Heart left ventricle (tissue), 16 donors: ENCODE measurements at regions not wholly inside any gene's neighbourhood (a gene's known extent, or its start where the extent isn't known, plus 50 kb on each side); places are given as distances from the start of the nearest gene placed in this dataset.

Source experiments
- ATAC-seq, 4 donors: fragments of 200-7000 bp; cut with Tn5 transposase; one replicate each; pipeline ENCODE4 v1.9.1; 2020 to 2022; ENCODE audit warnings: moderate library complexity in 4 of 4, mild to moderate bottlenecking in 3 of 4, moderate number of reproducible peaks in 1 of 4
- DNase-seq, 5 donors: peaks; one replicate each; pipeline ENCODE4 v3.0.0-alpha.2; 2020
- H3K27ac ChIP-seq, 12 donors: fragments of 200-600 bp; sonication (generic) in 4 of 12; one replicate each; pipeline versions ENCODE4 v1.5.0 to v1.8.0; 2016 to 2022; ENCODE audit warnings: mild to moderate bottlenecking in 2 of 12
- H3K27me3 ChIP-seq, 9 donors: fragments of 200-600 bp; sonication (generic) in 2 of 9; one replicate each; pipeline versions ENCODE4 v1.5.1 to v1.8.0; 2016 to 2022; ENCODE audit warnings: mild to moderate bottlenecking in 3 of 9
- H3K36me3 ChIP-seq, 9 donors: fragments of 200-600 bp; sonication (generic) in 2 of 9; one replicate each; pipeline versions ENCODE4 v1.5.0 to v1.8.0; 2018 to 2022; ENCODE audit warnings: mild to moderate bottlenecking in 2 of 9
- H3K4me1 ChIP-seq, 12 donors: fragments of 200-600 bp; sonication (generic) in 4 of 12; one replicate each; pipeline versions ENCODE4 v1.5.0 to v1.8.0; 2016 to 2022; ENCODE audit warnings: mild to moderate bottlenecking in 3 of 12
- H3K4me3 ChIP-seq, 12 donors: fragments of 200-600 bp; sonication (generic) in 4 of 12; one replicate each; pipeline versions ENCODE4 v1.5.0 to v1.8.0; 2017 to 2022; ENCODE audit warnings: mild to moderate bottlenecking in 9 of 12, moderate library complexity in 4 of 12
- H3K9me3 ChIP-seq, 12 donors: fragments of 200-600 bp; sonication (generic) in 4 of 12; one replicate each; pipeline versions ENCODE4 v1.5.0 to v1.8.0; 2016 to 2022; ENCODE audit warnings: mild to moderate bottlenecking in 1 of 12
- CTCF ChIP-seq, 12 donors: fragments of 200-600 bp; sonication (generic) in 4 of 12; IDR thresholded peaks; one replicate each; pipeline versions ENCODE4 v1.5.0 to v1.8.0; 2018 to 2022; ENCODE audit warnings: antibody characterized with exemption in 12 of 12, mild to moderate bottlenecking in 5 of 12
- POLR2A ChIP-seq, 2 donors: fragments of 450-650 bp; IDR thresholded peaks; one replicate each; pipeline ENCODE4 v1.6.1; 2017; ENCODE audit warnings: antibody characterized with exemption in 2 of 2, mild to moderate bottlenecking in 2 of 2, moderate library complexity in 2 of 2
- WGBS, 4 donors: extraction: QIAGEN DNeasy Blood & Tissue Kit in 2 of 4; methylation state at CpG; one replicate each; pipeline versions ENCODE4 v1.1.5 to v1.1.7; 2013 to 2018; 5-methylcytosine and 5-hydroxymethylcytosine counted together
- intact Hi-C, 10 donors: fragments of 100-400 bp; cut with DNase I; formaldehyde crosslinking; loops; one replicate each; pipeline versions ENCODE4 v1.11.1 to v1.14.2; 2022
- donor health status: ischemic (EF 13 %, LVEDD 7.1; RV severe dilation, severe dysfunction).
- donor health status: healthy with polysubstance abuse.
- donor health status: DM: no; HTN: yes; CAD: no.
- donor health status: DM: no; HTN: no; CAD: no.
- donor health status: ischemic (EF 25% LVEDD 6.9; RV normal size, moderate dysfunction).
- donor health status: ischemic (EF 25% LVEDD 5.7; RV mildly dilated, moderate dysfunction).
- donor health status: healthy.
- donor health status: DM: yes; HTN: yes; CAD: no.
- donor health status: ischemic (EF 35%, LVEDD 5.7; RV mildly dilated, moderate dysfunction).
- donor health status: nonischemic (EF 11% LVEDD 7.7; RV severe dilation, severe dysfunction).
- donor health status: DM: yes; HTN: yes; CAD: no.
- donor health status: PGD.
- donor health status: ischemic (EF 29% LVEDD 5.4; RV normal size, mild dysfunction).
- donor health status: nonischemic (EF 23%, LVEDD 6.1; RV moderate dilation, normal function).

GRCh38 chr2:216781709-216782108, 78.2 kb downstream of the TNP1 start:
- H3K9me3 ChIP-seq = no peaks in the 10 kb centered on the region
- ATAC-seq (no peak), DNase-seq (no peak)
- H3K36me3 ChIP-seq = no peaks in the 10 kb centered on the region
- TF ChIP-seq POLR2A (IDR thresholded peaks at IDR 0.05) (no peak), CTCF (IDR thresholded peaks at IDR 0.05) (no peak)
- no peaks in the 10 kb centered on the region for H3K27me3 ChIP-seq
- H3K4me3 ChIP-seq = no peak overlapping the region
- WGBS, 4 donors = 74 to 89% (median 80%) methylated on average over 4 of the region's 4 CpGs
- H3K4me1 ChIP-seq = peaks cover 0 to under 1% (median 0%) of the 10 kb centered on the region in 12 donors
- peak overlapping the region in 1 of 12 donors; percentile 27 for H3K27ac ChIP-seq
- intact Hi-C loops = no loop called here

GRCh38 chr2:216780843-216781242, 79.0 kb downstream of the TNP1 start:
- DNase-seq = no peak
- Histone ChIP-seq H3K4me3 (no peak overlapping the region), H3K27me3 (no peaks in the 10 kb centered on the region), H3K36me3 (no peaks in the 10 kb centered on the region), H3K27ac (no peak overlapping the region), H3K9me3 (no peaks in the 10 kb centered on the region), H3K4me1 (peaks cover 0 to 9% (median 0%) of the 10 kb centered on the region in 12 donors)
- no peak for ATAC-seq
- intact Hi-C loops = no loop called here
- WGBS, 4 donors = 96 to 97% (median 96%) methylated on average over 4 of the region's 4 CpGs
- TF ChIP-seq CTCF (IDR thresholded peaks at IDR 0.05) (no peak), POLR2A (IDR thresholded peaks at IDR 0.05) (no peak)

GRCh38 chr2:216777637-216778273, 82.1 kb downstream of the TNP1 start:
- H3K27ac ChIP-seq = no peak overlapping the region
- no peak for DNase-seq
- intact Hi-C loops = loop anchor here in 3 of 10 donors (10.0 kb wide), 3 partner anchors 67 to 747 kb away; no protein-coding TSS in a partner anchor
- 86 to 90% (median 89%) methylated on average over 7 to 9 of the region's 9 CpGs for WGBS, 4 donors
- no peak for ATAC-seq
- H3K4me1 ChIP-seq = peaks cover 6 to 39% (median 24%) of the 10 kb centered on the region in 12 donors
- H3K4me3 ChIP-seq = no peak overlapping the region
- H3K27me3 ChIP-seq = no peaks in the 10 kb centered on the region
- no peaks in the 10 kb centered on the region for H3K36me3 ChIP-seq
- H3K9me3 ChIP-seq = no peaks in the 10 kb centered on the region
- TF ChIP-seq CTCF (IDR thresholded peaks at IDR 0.05) (peak; percentile 24 to 58 (median 42)), POLR2A (IDR thresholded peaks at IDR 0.05) (no peak)

GRCh38 chr2:216776066-216776850, 80.9 kb upstream of the IGFBP5 start:
- Histone ChIP-seq H3K4me1 (peaks cover 6 to 40% (median 24%) of the 10 kb centered on the region in 12 donors), H3K36me3 (no peaks in the 10 kb centered on the region), H3K27ac (peak overlapping the region in 3 of 12 donors; percentile 82 to 92 (median 84)), H3K27me3 (no peaks in the 10 kb centered on the region), H3K4me3 (no peak overlapping the region), H3K9me3 (peaks cover 0 to 9% (median 0%) of the 10 kb centered on the region in 12 donors)
- DNase-seq (no peak), ATAC-seq (no peak)
- WGBS, 4 donors = 71 to 80% (median 77%) methylated on average over 13 of the region's 13 CpGs
- TF ChIP-seq POLR2A (IDR thresholded peaks at IDR 0.05) = no peak
- TF ChIP-seq CTCF (IDR thresholded peaks at IDR 0.05) = no peak
- intact Hi-C loops = loop anchor here in 3 of 10 donors (10.0 kb wide), 3 partner anchors 69 to 749 kb away; no protein-coding TSS in a partner anchor
